Rectal smooth muscle tissue (tissue), 1 donor: ENCODE measurements at regions not wholly inside any gene's neighbourhood (a gene's known extent, or its start where the extent isn't known, plus 50 kb on each side); places are given as distances from the start of the nearest gene placed in this dataset.
"Not testable (repeated sequence)": the region's sequence is repeated elsewhere in the genome, so short reads cannot be mapped to it uniquely, and the experiment has no call there.

Experiments used
- H3K27ac ChIP-seq: one replicate; pipeline ENCODE4 v1.7.0; 2013; ENCODE audit warnings: low read depth, low read length, inconsistent platforms
- H3K27me3 ChIP-seq: one replicate; pipeline ENCODE4 v1.7.0; 2013; ENCODE audit warnings: low read length; ENCODE audit not compliant: control insufficient read depth, insufficient read depth
- H3K36me3 ChIP-seq: one replicate; pipeline ENCODE4 v1.7.0; 2013; ENCODE audit warnings: low read length; ENCODE audit not compliant: control insufficient read depth, insufficient read depth
- H3K4me1 ChIP-seq: one replicate; pipeline ENCODE4 v1.7.0; 2013; ENCODE audit warnings: low read length; ENCODE audit not compliant: control insufficient read depth, insufficient read depth
- H3K4me3 ChIP-seq: one replicate; pipeline ENCODE4 v1.7.0; 2013; ENCODE audit warnings: low read length
- H3K9ac ChIP-seq: one replicate; pipeline ENCODE4 v1.7.0; 2013; ENCODE audit warnings: low read length

DNA sequence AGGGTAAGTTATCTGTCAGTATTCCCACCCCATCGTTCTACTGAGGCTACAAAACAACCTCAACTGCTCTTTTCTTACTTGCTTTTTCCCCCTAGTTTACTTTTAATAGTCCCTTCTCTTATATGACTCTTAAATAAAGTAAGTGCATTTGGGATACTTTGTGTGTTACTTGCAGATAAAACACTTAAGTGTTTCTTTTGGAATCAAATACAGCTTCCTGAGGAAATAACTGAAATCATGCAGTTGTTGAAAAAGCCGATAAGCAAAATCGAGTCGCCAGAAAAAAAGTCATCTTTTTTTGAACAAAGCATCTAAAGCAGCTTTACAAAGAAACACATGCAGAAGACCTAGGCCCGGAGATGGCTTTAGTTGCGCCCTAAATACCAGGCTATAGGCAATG lies 53.5 kb upstream of the EPB41L4A start:
- Histone ChIP-seq H3K27ac (no peak overlapping the region), H3K36me3 (no peaks in the 10 kb centered on the region), H3K4me3 (no peak overlapping the region), H3K27me3 (no peaks in the 10 kb centered on the region), H3K9ac (no peak overlapping the region), H3K4me1 (no peaks in the 10 kb centered on the region)

DNA sequence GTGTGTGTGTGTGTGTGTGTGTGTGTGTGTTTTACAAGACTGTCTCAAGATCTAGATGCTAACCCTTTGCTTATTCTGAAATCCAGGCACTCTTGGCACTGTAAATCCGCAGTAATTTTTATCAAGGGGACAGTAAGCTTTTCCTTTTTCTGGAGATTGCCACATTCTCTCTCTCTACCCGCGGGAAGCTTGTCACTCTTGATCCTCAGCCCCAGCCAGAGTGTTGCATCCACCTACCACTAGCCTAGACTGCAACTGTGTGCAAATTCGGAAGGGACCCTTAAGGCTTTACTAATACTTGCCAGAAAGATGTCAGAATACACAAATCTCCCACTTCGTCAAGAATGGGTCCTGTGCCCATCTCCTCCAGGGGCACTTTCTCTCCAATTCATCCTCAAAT lies 54.9 kb upstream of the EPB41L4A start:
- no peaks in the 10 kb centered on the region for H3K27me3 ChIP-seq
- H3K36me3 ChIP-seq = no peaks in the 10 kb centered on the region
- no peak overlapping the region for H3K9ac ChIP-seq
- H3K4me1 ChIP-seq = no peaks in the 10 kb centered on the region
- no peak overlapping the region for H3K4me3 ChIP-seq
- no peak overlapping the region for H3K27ac ChIP-seq

DNA sequence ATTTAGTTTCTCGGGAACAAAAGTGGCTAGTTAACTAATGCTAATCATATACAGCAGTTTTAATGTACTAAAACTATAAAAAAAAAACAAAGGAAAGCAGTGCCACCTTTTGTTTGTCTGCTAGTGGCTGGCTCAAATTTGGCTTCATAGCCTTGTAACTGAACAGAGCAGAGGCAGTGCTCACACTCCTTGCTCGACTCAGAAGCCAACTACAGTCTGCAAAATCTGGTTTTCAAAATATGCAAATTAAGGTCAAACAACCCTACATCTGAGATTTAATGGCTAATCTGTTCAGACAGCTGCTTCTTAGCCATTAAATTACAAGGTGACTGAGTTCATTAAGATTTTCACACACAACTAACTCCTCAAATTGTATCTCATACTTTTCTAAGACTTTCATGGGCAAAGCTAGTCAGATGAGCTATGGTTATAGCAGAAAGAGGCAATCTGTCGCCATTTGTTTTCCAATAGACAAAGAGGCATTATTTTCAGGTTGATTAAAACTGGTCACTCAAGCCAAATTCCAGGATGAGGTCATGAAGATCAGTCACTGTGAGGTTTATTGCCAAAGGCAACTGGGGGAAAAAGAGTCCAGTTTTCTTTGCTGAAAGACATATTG lies 56.8 kb upstream of the EPB41L4A start:
- Histone ChIP-seq H3K27me3 (no peaks in the 10 kb centered on the region), H3K4me1 (no peaks in the 10 kb centered on the region), H3K9ac (no peak overlapping the region), H3K27ac (no peak overlapping the region), H3K36me3 (no peaks in the 10 kb centered on the region), H3K4me3 (no peak overlapping the region)

DNA sequence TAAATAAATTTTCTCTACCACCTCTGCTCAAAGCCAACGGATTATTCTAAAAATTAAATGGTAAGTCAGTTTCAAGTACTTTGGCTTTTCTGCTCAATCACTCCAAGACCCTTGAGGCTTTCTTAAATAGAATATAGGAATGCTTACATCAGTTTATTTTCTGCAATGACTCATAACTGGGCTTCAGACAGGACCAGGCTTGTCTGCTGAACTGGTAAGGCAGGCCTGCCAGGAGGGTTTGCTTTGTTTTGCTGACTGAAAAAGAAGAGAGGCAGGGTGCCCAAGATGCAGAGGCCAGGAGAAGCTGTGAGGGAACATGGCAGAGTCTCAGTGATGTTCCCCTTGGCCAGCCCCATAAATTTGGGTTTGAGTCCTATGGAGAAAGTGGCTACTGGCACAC lies 60.3 kb upstream of the EPB41L4A start:
- H3K27ac ChIP-seq = no peak overlapping the region
- no peaks in the 10 kb centered on the region for H3K36me3 ChIP-seq
- no peak overlapping the region for H3K9ac ChIP-seq
- H3K27me3 ChIP-seq = no peaks in the 10 kb centered on the region
- H3K4me3 ChIP-seq = no peak overlapping the region
- H3K4me1 ChIP-seq = no peaks in the 10 kb centered on the region

DNA sequence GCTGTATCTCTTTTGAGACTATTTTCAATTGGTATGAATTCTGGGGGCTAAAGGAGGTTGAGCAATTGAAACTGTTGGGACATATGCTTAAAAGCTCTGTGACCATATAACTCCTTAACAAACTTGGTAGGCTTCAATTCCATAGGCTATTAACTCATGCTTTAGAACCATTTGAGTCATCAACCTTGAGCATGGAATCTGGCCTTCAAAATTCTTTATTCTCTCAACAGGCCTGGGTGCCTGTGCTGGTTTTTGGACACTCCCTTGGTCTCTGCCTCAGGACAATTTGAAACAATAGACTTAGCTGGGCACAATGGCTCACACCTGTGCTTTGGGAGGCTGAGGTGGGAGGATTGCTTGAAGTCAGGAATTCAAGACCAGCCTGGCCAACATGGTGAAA lies 61.4 kb upstream of the EPB41L4A start:
- Histone ChIP-seq H3K9ac (no peak overlapping the region), H3K4me1 (no peaks in the 10 kb centered on the region), H3K36me3 (no peaks in the 10 kb centered on the region), H3K27me3 (no peaks in the 10 kb centered on the region), H3K27ac (no peak overlapping the region), H3K4me3 (no peak overlapping the region)

DNA sequence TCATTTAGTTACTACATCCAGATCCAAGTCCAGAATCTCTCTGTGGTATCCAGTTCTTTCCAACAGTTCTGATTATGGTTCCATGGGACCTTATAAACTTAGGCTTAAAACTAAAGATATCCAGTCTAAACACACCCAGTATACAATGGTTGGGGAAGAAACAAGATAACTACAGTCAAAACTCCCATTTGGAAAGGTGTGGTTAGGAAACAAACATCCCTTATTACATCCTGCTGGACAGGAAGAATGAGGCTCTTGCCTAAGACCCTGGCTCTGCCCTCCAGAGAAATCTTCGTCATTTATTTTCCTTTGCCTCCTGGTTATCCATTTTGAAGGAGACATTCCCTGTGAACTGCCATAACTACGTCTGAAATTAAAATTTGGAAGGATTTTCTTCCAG lies 64.6 kb upstream of the EPB41L4A start:
- H3K9ac ChIP-seq = no peak overlapping the region
- no peaks in the 10 kb centered on the region for H3K27me3 ChIP-seq
- no peaks in the 10 kb centered on the region for H3K4me1 ChIP-seq
- H3K27ac ChIP-seq = no peak overlapping the region
- no peaks in the 10 kb centered on the region for H3K36me3 ChIP-seq
- H3K4me3 ChIP-seq = no peak overlapping the region

DNA sequence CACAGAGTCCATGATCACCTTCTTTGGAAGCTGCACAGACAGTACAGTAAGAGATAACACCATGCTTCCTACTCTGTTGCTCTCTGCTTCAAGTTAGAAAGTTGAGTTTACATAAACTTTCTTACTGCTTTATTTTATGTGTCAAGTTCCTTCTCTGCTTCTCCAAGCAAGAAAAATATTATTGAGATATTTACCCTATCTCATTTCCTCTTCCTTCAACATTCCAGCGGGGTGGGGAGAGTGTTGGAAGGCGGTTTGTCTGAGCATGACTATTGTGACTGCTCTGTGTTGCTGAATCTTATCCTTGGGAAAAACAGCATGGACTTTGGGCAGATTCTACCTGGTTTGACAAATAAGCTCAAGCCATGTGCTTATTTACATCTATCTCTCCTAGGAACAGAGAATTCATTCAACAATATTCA lies 66.9 kb upstream of the EPB41L4A start:
- no peaks in the 10 kb centered on the region for H3K4me1 ChIP-seq
- no peak overlapping the region for H3K27ac ChIP-seq
- H3K4me3 ChIP-seq = no peak overlapping the region
- no peaks in the 10 kb centered on the region for H3K27me3 ChIP-seq
- no peaks in the 10 kb centered on the region for H3K36me3 ChIP-seq
- H3K9ac ChIP-seq = no peak overlapping the region

DNA sequence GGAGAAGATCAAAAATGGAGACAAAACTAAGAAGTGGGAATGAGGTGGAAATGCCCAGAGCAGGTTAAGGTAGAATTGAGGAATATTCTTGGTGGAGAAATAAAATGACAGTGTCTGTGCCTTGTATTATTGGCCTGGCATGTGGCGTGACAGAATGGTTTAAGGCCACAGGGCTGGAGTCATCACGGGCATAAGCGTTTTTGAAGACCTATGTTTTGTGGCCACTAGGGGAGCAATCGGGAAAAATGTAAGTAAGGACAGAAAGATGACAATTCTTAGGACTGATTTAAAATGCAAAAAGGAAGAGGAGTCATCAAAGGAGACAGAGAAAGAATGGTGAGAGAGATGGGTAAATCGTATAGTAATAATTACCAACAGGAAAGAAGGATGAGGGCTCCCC lies 72.2 kb upstream of the EPB41L4A start:
- Histone ChIP-seq H3K27me3 (no peaks in the 10 kb centered on the region), H3K36me3 (no peaks in the 10 kb centered on the region)

DNA sequence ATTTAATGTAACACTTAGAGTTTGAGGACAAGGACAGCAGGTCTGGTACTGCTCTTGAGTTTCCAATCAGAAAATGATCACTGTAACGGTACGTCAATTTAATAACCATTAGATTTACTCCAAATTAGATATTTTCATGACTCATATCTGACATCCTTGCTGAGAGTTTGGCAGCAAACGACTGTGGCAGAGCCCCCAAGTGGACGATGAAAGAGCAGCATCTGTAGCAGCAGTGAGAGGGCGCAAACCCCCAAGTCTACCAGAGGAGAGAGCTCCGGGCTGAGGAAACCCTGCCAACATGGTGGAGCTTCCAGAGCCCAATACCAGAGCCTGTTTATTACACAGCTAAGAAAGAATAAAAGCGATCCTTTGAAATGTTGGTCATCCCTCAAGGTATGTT lies 73.2 kb upstream of the EPB41L4A start:
- Histone ChIP-seq H3K4me1 (no peaks in the 10 kb centered on the region), H3K4me3 (no peak overlapping the region), H3K27me3 (no peaks in the 10 kb centered on the region), H3K36me3 (no peaks in the 10 kb centered on the region), H3K9ac (no peak overlapping the region), H3K27ac (no peak overlapping the region)

More for the DNA sequence above, 72.2 kb upstream of the EPB41L4A start:
- Histone ChIP-seq H3K4me1 (no peaks in the 10 kb centered on the region), H3K4me3 (no peak overlapping the region), H3K27ac (no peak overlapping the region), H3K9ac (no peak overlapping the region)

DNA sequence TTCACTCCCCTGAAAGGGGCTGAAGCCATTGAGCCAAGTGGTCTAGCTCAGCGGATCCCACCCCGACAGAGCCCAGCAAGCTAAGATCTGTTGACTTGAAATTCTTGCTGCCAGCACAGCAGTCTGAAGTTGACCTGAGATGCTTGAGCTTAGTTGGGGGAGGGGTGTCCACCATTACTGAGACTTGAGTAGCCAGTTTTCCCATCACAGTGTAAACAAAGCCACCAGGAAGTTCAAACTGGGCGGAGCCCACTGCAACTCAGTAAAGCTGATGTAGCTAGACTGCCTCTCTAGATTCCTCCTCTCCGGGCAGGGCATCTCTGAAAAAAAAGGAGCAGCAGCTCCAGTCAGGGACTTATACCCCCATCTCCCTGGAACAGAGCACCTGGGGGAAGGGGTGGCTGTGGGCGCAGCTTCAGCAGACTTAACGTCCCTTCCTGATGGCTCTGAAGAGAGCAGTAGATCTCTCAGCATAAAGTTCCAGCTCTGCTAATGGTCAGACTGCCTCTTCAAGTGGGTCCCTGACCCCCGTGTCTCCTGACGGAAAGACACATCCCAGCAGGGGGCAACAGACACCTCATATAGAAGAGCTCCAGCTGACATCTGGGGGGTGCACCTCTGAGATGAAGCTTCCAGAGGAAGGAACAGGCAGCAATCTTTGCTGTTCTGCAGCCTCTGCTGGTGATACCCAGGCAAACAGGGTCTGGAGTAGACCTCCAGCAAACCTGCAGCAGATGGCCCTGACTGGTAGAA lies 84.8 kb upstream of the EPB41L4A start:
- not testable (repeated sequence) for H3K9ac ChIP-seq, H3K27ac ChIP-seq, H3K27me3 ChIP-seq, H3K4me1 ChIP-seq, H3K36me3 ChIP-seq, H3K4me3 ChIP-seq

DNA sequence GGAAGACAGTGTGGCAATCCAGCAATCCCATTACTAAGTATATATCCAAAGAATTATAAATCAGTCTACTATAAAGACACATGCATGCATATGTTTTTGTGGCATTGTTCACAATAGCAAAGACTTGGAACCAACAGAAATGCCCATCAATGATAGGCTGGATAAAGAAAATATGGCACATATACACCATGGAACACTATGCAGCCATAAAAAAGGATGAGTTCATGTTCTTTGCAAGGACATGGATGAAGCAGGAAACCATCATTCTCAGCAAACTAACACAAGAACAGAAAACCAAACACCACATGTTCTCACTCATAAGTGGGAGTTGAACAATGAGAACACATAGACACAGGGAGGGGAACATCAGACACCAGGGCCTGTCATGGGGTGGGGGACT lies 90.0 kb upstream of the EPB41L4A start:
- H3K36me3 ChIP-seq, H3K4me1 ChIP-seq, H3K27ac ChIP-seq, H3K9ac ChIP-seq, H3K27me3 ChIP-seq, H3K4me3 ChIP-seq: not testable (repeated sequence)

DNA sequence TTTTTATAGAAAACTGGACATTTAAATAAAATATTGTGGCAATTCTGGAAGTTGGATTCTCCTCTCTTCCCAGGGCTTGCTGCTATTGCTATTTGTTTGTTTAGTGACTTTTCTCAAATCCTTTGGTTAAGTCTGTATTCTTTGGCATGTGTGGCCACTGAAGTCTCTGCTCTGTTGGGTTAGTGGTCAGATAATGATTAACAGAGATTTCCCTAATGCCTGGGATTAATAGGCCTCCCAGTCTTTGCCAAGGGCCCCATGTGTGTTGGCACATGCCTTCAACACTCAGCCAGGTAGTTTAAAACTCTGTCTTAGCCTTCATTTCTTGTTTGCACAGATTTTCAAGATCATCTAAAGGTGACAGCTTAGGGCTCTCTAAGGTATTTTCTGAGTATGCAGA lies 92.8 kb upstream of the EPB41L4A start:
- Histone ChIP-seq H3K4me3 (no peak overlapping the region), H3K27ac (no peak overlapping the region)

DNA sequence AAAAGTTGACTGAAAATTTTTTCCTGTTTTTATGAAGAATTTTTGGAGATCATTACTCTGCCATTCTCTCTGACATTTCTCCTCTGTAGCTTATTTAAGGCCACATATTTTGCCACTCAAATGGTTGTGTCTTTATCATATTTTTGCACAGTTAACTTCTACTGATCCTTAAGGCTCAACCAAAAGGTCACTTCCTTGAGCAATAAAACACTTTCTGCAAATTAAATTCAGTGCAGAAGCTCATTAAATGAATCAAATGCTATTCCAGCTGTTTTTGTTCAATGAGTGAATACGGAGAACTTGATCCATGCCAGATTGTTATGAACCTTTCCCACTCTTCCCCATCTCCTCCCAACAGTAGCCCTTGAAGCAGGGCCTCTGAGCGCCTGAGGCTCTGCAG lies 93.8 kb upstream of the EPB41L4A start:
- Histone ChIP-seq H3K36me3 (no peaks in the 10 kb centered on the region), H3K27ac (no peak overlapping the region), H3K4me1 (no peaks in the 10 kb centered on the region), H3K4me3 (no peak overlapping the region), H3K27me3 (no peaks in the 10 kb centered on the region), H3K9ac (no peak overlapping the region)

More for the DNA sequence above, 92.8 kb upstream of the EPB41L4A start:
- Histone ChIP-seq H3K27me3 (no peaks in the 10 kb centered on the region), H3K4me1 (no peaks in the 10 kb centered on the region), H3K9ac (no peak overlapping the region), H3K36me3 (no peaks in the 10 kb centered on the region)
